NCI-H446 treated with DMSO at 0.1 percent for 48 hours (cell line): ENCODE measurements at regions not wholly inside any gene's neighbourhood (a gene's known extent, or its start where the extent isn't known, plus 50 kb on each side); places are given as distances from the start of the nearest gene placed in this dataset.

ENCODE experiments used
- DNase-seq: peaks from one replicate; lab custom pipeline; 2025; lab: John Stamatoyannopoulos, UW

DNA sequence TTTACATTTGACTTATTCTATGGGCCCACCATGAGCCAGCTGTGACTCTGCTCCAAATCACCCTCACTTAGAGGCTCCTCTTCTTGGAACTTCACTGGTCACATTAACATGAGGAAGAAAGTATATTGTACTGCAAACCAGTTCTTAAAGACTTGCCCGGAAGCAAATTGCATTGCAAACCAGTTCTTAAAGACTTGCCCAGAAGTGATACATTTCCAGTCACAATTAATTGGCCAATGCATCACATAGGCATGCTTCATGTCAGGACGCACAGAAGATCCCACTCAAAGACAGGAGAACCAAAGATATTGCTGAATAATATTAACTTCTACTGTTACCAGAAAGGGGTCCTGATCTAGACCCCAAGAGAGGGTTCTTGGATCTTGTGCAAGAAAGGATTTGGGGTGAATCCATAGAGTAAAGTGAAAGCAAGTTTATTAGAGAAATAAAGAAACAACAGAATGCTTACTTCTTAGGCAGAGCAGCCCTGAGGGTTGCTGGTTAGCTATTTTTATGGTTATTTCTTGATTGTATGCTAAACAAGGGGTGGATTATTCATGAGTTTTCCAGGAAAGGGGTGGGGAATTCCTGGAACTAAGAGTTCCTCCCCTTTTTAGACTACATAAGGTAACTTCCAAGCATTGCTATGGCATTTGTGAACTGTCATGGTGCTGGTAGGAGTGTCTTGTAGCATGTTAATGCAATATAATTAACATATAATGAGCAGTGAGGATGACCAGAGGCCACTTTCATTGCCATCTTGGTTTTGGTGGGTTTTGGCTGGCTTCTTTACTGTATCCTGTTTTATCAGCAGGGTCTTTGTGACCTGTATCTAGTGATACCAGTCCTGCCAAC lies 54.6 kb upstream of the HCCS start:
- DNase-seq: no peak

DNA sequence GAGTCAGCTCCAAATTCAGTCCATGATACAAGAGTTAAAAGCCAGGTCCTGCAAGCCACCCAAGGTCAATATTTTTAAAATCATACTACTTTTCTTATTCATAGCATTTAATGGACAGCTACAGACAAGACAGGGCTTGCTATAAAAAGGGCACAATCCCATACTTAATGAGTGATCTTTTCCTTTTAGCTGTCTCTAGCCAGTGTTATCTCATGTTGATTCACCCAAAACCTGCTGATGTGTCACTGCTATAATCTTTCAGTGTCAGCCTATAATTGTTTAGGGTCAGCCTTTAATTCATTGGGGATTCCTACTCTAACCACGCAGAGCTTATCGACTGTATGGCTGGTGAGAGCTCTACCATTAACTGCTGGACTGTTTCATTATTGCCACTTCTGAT lies 51.2 kb upstream of the HCCS start:
- no peak for DNase-seq
